Stimulated activated naive CD8-positive, alpha-beta T cell treated with anti-CD3 and anti-CD28 coated beads, Interleukin-15, Interleukin-2, amounts not matched to agents 100 ng/mL and 50 ng/mL, for 24 hours (primary cell): ENCODE measurements at regions not wholly inside any gene's neighbourhood (a gene's known extent, or its start where the extent isn't known, plus 50 kb on each side); places are given as distances from the start of the nearest gene placed in this dataset.
"Not testable (repeated sequence)": the region's sequence is repeated elsewhere in the genome, so short reads cannot be mapped to it uniquely, and the experiment has no call there.

Source experiments
- H3K27ac Mint-ChIP-seq: one replicate; pipeline ENCODE4 v1.8.0; 2021; ENCODE audit warnings: mild to moderate bottlenecking, mixed read lengths
- H3K27me3 Mint-ChIP-seq: one replicate; pipeline ENCODE4 v1.8.0; 2021; ENCODE audit warnings: mixed read lengths
- H3K36me3 Mint-ChIP-seq: one replicate; pipeline ENCODE4 v1.8.0; 2021; ENCODE audit warnings: low read depth, mixed read lengths
- H3K4me1 Mint-ChIP-seq: one replicate; pipeline ENCODE4 v1.8.0; 2021; ENCODE audit warnings: low read depth, mixed read lengths
- H3K4me3 Mint-ChIP-seq: one replicate; pipeline ENCODE4 v1.8.0; 2021; ENCODE audit warnings: mild to moderate bottlenecking, mixed read lengths
- H3K9me3 Mint-ChIP-seq: one replicate; pipeline ENCODE4 v1.8.0; 2021; ENCODE audit warnings: mixed read lengths

GRCh38 chr5:117533792-117534191 is 959.2 kb upstream of the SEMA6A start:
- H3K4me3 Mint-ChIP-seq = no peak overlapping the region
- H3K27me3 Mint-ChIP-seq = no peaks in the 10 kb centered on the region
- H3K27ac Mint-ChIP-seq = no peak overlapping the region
- no peaks in the 10 kb centered on the region for H3K36me3 Mint-ChIP-seq
- H3K4me1 Mint-ChIP-seq = no peaks in the 10 kb centered on the region
- peaks cover 3% of the 10 kb centered on the region for H3K9me3 Mint-ChIP-seq

GRCh38 chr5:117533051-117533670 is 958.5 kb upstream of the SEMA6A start:
- H3K27me3 Mint-ChIP-seq, H3K4me3 Mint-ChIP-seq, H3K9me3 Mint-ChIP-seq, H3K4me1 Mint-ChIP-seq, H3K36me3 Mint-ChIP-seq, H3K27ac Mint-ChIP-seq: not testable (repeated sequence)

- H3K27me3 Mint-ChIP-seq = no peaks in the 10 kb centered on the region
- no peaks in the 10 kb centered on the region for H3K36me3 Mint-ChIP-seq
- H3K4me1 Mint-ChIP-seq = no peaks in the 10 kb centered on the region
- H3K4me3 Mint-ChIP-seq = no peak overlapping the region
- peaks cover 8% of the 10 kb centered on the region for H3K9me3 Mint-ChIP-seq
- no peak overlapping the region for H3K27ac Mint-ChIP-seq
These were observed 945.4 kb upstream of the SEMA6A start for GRCh38 chr5:117519957-117520500.

- Mint-ChIP-seq H3K27me3 (no peaks in the 10 kb centered on the region), H3K9me3 (peaks cover 3% of the 10 kb centered on the region), H3K4me3 (no peak overlapping the region), H3K27ac (no peak overlapping the region), H3K4me1 (no peaks in the 10 kb centered on the region), H3K36me3 (no peaks in the 10 kb centered on the region)
These were observed 929.7 kb upstream of the SEMA6A start for GRCh38 chr5:117504305-117504704.

GRCh38 chr5:117497601-117498000 is 923.0 kb upstream of the SEMA6A start:
- Mint-ChIP-seq H3K9me3 (peaks cover 8% of the 10 kb centered on the region), H3K27ac (no peak overlapping the region), H3K36me3 (no peaks in the 10 kb centered on the region), H3K27me3 (no peaks in the 10 kb centered on the region), H3K4me3 (no peak overlapping the region), H3K4me1 (no peaks in the 10 kb centered on the region)

GRCh38 chr5:117496801-117497200 is 922.2 kb upstream of the SEMA6A start:
- H3K4me1 Mint-ChIP-seq = no peaks in the 10 kb centered on the region
- H3K36me3 Mint-ChIP-seq = no peaks in the 10 kb centered on the region
- H3K9me3 Mint-ChIP-seq = peaks cover 10% of the 10 kb centered on the region
- H3K27me3 Mint-ChIP-seq = no peaks in the 10 kb centered on the region
- no peak overlapping the region for H3K4me3 Mint-ChIP-seq
- no peak overlapping the region for H3K27ac Mint-ChIP-seq

- Mint-ChIP-seq H3K4me1 (no peaks in the 10 kb centered on the region), H3K36me3 (no peaks in the 10 kb centered on the region), H3K27ac (no peak overlapping the region), H3K9me3 (peaks cover 10% of the 10 kb centered on the region), H3K4me3 (no peak overlapping the region), H3K27me3 (no peaks in the 10 kb centered on the region)
These were observed 919.6 kb upstream of the SEMA6A start for GRCh38 chr5:117494188-117494587.

- no peaks in the 10 kb centered on the region for H3K4me1 Mint-ChIP-seq
- no peak overlapping the region for H3K27ac Mint-ChIP-seq
- H3K27me3 Mint-ChIP-seq = no peaks in the 10 kb centered on the region
- no peak overlapping the region for H3K4me3 Mint-ChIP-seq
- H3K9me3 Mint-ChIP-seq = peaks cover 14% of the 10 kb centered on the region
- no peaks in the 10 kb centered on the region for H3K36me3 Mint-ChIP-seq
These were observed 914.4 kb upstream of the SEMA6A start for GRCh38 chr5:117488976-117489500.

- no peak overlapping the region for H3K4me3 Mint-ChIP-seq
- H3K36me3 Mint-ChIP-seq = no peaks in the 10 kb centered on the region
- no peaks in the 10 kb centered on the region for H3K27me3 Mint-ChIP-seq
- H3K27ac Mint-ChIP-seq = no peak overlapping the region
- peaks cover 10% of the 10 kb centered on the region for H3K9me3 Mint-ChIP-seq
- H3K4me1 Mint-ChIP-seq = no peaks in the 10 kb centered on the region
These were observed 912.9 kb upstream of the SEMA6A start for GRCh38 chr5:117487556-117487955.

GRCh38 chr5:117486879-117487391 is 912.3 kb upstream of the SEMA6A start:
- Mint-ChIP-seq H3K4me3 (no peak overlapping the region), H3K36me3 (no peaks in the 10 kb centered on the region), H3K4me1 (no peaks in the 10 kb centered on the region), H3K27me3 (no peaks in the 10 kb centered on the region), H3K27ac (no peak overlapping the region), H3K9me3 (peaks cover 9% of the 10 kb centered on the region)

- Mint-ChIP-seq H3K27me3 (no peaks in the 10 kb centered on the region), H3K27ac (no peak overlapping the region), H3K4me1 (no peaks in the 10 kb centered on the region), H3K4me3 (no peak overlapping the region), H3K36me3 (no peaks in the 10 kb centered on the region), H3K9me3 (peaks cover 9% of the 10 kb centered on the region)
These were observed 911.6 kb upstream of the SEMA6A start for GRCh38 chr5:117486261-117486660.

- no peak overlapping the region for H3K27ac Mint-ChIP-seq
- peaks cover 6% of the 10 kb centered on the region for H3K9me3 Mint-ChIP-seq
- H3K27me3 Mint-ChIP-seq = no peaks in the 10 kb centered on the region
- H3K4me1 Mint-ChIP-seq = no peaks in the 10 kb centered on the region
- H3K36me3 Mint-ChIP-seq = no peaks in the 10 kb centered on the region
- no peak overlapping the region for H3K4me3 Mint-ChIP-seq
These were observed 901.3 kb upstream of the SEMA6A start for GRCh38 chr5:117475919-117476318.

GRCh38 chr5:117473165-117473564 is 898.5 kb upstream of the SEMA6A start:
- no peaks in the 10 kb centered on the region for H3K36me3 Mint-ChIP-seq

GRCh38 chr5:117463881-117464570 is 889.4 kb upstream of the SEMA6A start:
- H3K27me3 Mint-ChIP-seq = no peaks in the 10 kb centered on the region
- H3K27ac Mint-ChIP-seq = no peak overlapping the region
- H3K4me1 Mint-ChIP-seq = no peaks in the 10 kb centered on the region
- H3K9me3 Mint-ChIP-seq = no peaks in the 10 kb centered on the region
- H3K4me3 Mint-ChIP-seq = no peak overlapping the region
- H3K36me3 Mint-ChIP-seq = no peaks in the 10 kb centered on the region

More at GRCh38 chr5:117473165-117473564, 898.5 kb upstream of the SEMA6A start:
- Mint-ChIP-seq H3K4me3 (no peak overlapping the region), H3K4me1 (no peaks in the 10 kb centered on the region), H3K9me3 (peaks cover 6% of the 10 kb centered on the region), H3K27me3 (no peaks in the 10 kb centered on the region), H3K27ac (no peak overlapping the region)

GRCh38 chr5:117461966-117462365 is 887.3 kb upstream of the SEMA6A start:
- H3K27ac Mint-ChIP-seq = no peak overlapping the region
- H3K9me3 Mint-ChIP-seq = no peaks in the 10 kb centered on the region
- no peaks in the 10 kb centered on the region for H3K27me3 Mint-ChIP-seq
- no peaks in the 10 kb centered on the region for H3K36me3 Mint-ChIP-seq
- no peaks in the 10 kb centered on the region for H3K4me1 Mint-ChIP-seq
- H3K4me3 Mint-ChIP-seq = no peak overlapping the region
